Stimulated activated CD8-positive, alpha-beta memory T cell treated with anti-CD3 and anti-CD28 coated beads, Interleukin-15, amount 100 ng/mL, for 1 hour (primary cell): ENCODE measurements at regions not wholly inside any gene's neighbourhood (a gene's known extent, or its start where the extent isn't known, plus 50 kb on each side); places are given as distances from the start of the nearest gene placed in this dataset.
"Not testable (repeated sequence)": the region's sequence is repeated elsewhere in the genome, so short reads cannot be mapped to it uniquely, and the experiment has no call there.

Experiments
- DNase-seq: peaks from one replicate; pipeline ENCODE4 v3.0.0-alpha.2; 2020; ENCODE audit warnings: low read depth

DNA sequence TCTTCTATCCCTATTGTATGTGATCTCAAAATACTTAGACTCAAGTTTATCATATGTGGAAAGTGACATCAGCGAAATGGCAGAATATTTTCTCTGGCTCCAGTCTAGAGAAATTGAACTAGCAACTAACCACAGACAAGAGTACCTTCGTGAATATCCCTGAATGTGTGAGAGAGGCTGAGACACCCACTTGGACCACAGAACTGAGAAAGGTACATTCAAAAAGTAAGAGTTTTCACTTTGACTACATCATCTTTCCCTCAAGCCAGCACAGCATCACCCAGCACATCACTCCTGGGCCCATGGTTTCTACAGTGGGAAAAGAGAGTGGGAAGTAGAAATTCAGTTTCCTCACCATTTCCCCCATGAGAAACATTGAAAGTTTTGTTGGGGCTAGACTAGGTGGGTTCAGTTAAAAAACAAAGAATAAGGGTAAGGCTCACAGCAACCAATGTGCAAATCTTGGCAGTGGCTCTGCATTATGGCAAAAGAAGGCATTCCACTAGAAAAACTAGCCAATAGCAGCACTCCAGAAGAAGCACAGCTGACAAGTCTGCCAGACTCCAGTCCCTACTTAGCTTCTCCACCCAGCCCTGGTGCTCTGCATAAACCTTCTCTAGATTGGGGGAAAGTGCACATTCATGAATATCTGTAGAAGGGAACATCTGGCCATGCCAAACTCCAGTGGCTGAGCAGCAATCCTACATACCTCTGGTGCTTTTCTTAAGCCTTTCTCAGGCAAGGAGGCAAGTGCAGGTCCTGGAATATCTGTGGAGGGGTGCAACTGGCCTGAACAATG lies 225.6 kb upstream of the VLDLR start:
- no peak for DNase-seq

DNA sequence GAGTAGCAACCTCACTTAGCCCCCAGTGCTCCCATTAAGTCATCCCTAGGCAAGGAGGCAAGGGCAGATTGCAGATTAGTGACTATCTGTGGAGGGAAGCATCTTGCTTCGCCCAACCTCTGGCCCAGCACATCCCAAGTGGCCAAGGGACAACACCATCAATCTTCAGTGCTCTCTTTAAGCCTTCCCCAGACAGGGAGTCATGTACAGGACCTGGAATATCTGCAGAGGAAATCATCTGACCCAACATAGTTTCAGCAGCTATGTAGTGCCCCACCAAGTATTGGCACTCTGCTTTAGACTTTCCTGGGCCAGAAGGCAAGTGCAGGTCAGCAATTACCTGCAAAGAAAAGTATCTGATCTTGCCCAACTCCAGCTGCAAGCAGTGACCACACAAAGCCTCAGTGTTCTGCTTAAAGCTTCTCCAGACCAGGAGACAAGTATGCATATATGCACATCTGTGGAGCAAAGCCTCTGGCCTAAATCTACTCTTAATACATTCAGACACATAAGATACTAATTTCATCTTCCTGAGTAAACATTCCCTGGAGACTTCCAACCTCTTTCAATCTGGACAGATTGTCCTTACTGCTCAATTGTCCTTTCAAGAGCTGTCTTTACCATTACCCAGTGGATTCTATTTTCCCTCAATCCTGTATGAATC lies 224.8 kb upstream of the VLDLR start:
- no peak for DNase-seq

DNA sequence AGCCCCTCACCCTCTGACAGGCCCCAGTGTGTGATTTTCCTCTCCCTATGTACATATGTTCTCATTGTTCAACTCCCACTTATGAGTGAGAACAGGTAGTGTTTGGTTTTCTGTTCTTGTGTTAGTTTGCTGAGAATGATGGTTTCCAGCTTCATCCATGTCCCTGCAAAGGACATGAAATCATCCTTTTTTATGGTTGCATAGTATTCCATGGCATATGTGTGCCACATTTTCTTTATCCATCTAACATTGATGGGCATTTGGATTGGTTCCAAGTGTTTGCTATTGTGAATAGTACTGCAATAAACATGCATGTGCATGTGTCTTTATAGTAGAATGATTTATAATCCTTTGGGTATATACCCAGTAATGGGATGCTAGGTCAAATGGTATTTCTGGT lies 223.7 kb upstream of the VLDLR start:
- not testable (repeated sequence) for DNase-seq

DNA sequence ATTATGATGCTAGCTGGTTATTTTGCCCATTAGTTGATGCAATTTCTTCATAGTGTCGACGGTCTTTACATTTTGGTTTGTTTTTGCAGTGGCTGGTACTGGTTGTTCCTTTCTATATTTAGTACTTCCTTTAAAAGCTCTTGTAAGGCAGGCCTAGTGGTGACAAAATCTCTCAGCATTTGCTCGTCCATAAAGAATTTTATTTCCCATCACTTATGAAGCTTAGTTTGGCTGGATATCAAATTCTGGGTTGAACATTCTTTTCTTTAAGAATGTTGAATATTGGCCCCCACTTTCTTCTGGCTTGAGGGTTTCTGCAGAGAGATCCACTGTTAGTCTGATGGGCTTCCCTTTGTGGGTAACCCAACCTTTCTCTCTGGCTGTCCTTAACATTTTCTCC lies 219.8 kb upstream of the VLDLR start:
- DNase-seq, result not testable (repeated sequence)

DNA sequence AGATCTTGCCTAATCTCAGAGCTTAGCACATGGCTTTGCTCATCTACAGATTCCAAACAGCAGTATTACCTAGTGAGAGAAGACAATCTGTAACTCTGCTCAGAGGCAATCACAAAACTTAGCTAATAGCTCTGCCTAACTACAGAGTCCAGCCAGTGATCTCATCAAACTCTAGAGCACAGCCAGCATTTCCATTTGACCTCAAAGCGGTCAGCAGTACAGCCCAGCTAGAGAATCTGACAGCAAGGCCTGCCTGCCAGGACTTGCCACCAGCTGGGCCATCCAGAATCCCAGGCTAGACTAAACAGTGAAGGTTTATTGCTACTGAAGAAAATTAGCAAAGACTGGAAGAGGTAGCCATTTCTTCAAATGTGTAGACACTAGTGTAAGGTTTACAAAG lies 217.9 kb upstream of the VLDLR start:
- DNase-seq, result no peak

DNA sequence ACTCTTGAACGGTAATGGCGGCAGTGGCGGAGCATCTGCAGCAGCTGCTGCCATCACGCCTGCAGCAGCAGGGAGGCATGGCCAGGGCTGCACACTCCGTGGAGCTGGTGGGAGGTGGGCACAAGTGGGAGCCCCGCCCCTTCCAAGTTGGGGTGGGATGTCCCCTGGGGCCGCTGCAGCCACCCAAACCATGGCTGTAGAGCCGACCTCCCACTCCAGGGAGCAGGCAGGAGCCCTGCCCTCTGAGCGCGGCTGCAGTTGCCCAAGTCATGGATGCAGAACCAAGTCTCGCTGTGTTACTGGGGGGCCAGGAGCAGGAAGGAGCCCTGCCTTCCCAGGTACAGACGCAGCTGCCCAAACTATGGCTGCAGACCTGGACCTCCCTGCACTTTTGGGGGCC lies 215.3 kb upstream of the VLDLR start:
- no peak for DNase-seq

DNA sequence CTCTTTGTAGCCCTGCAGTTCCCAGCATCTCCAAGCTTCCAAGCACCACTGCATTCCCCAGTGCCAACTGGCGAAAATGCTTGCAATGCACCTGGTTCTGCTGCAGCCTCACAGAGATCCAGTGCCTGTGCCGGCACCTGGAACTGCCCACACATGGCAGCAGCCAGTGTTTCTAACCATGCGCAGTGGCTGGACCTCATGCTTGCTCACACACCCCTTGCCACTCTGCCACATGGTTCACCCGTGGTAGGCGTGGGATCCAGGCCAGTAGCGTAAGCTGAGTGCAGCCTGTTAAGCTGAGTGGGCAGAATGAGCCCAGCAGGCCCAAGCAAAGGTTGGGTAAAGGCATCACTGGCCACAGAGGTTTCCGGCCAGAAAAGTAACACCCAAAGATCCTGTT lies 214.1 kb upstream of the VLDLR start:
- DNase-seq, result no peak

DNA sequence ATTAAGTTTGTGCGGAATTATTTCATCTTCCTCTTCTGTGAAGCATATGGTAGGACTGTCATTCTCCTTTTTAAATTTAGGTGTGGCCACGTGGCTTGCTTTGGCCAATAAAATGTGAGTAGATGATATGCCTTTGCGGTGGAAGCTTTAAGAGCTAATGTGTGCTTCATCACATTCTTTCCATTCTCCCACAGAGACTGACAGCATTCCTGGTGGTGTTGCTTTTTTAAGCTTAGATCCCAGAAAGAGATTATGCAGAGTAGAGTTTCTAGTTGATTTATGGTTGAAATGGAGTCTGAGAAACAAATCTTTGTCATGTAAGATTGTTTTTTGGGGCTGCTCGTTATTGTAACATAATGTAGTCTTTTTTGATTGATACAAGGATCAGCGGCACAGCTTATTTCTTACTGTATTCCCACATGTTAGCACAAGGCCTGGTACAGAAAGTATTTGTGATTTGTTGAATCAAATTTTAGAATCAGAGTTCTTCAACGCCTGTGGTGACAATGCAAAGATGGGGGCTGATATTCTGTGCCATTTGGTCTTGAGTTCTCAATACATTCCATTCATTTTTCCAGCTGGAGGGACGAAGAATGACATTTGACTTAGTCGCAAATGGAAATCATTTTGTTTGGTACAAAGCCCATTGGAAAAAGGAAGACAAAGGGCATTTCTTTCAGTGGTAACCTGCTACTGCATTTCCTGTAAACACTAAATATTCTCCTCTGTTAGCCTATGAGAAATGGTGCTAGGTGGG lies 209.9 kb upstream of the VLDLR start:
- no peak for DNase-seq

DNA sequence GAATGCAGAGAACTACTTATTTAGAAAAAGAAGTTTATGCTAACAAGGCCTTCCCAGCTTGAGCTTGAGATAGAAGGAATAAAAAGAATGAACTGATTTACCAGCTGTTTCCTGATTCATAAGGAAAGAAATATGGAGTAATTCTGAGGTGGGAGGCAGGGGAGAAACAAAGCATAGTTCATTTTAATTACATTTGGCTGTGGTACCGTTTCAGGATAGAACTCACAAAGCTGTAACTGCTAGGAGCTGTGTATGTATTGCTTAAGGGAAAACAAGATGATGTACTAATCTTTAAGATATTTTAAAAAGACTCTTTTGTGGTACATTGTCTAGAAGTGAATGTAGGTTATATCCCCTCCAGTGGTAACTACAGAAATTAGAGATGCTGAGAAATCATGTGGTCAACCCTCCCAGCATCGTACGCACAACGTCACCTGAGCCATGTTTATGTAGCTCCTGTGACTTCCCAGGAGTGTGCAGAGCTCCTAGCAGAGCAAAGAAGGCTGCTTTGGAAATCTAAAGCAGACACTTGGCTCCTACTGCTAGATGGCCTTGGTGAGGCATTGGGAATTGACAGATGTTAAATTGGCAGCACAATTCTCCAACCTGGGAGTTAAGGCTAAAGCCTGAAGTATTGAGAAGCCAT lies 208.3 kb upstream of the VLDLR start:
- DNase-seq, result no peak

DNA sequence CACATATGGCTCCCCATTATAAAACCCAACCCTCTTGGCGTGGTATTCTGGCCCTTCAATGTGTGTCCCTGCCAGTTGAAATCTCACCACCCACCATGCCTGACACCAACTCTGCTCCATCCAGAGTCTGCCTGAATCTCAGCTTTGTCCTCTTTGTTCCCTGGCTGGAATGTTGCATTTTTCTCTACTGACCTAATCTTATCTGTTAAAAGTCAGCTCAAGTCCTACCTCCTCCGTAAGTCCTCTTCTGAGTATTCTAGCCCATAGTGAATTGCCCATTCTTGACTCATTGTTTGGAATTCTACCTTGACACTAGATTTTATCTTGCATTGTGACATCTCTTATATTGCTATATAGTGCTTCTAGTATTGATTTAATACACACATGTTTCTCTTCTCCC lies 207.1 kb upstream of the VLDLR start:
- no peak for DNase-seq

DNA sequence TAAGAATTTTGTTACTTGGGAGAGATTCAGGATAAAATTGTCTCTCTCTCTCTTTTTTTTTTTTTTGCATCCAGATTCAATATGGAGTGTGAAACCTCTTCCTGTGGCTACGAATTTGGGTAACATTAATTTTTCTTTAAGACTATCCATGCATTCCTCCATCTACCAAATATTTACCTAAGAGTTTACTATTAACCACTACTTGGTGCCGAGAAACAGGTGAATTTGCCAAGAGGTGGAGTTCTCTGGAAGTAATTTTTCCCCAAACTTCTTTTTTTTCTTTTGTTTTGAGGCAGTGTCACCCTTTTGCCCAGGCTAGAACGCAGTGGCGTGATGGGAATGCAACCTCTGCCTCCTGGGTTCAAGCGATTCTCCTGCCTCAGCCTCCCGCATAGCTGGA lies 206.3 kb upstream of the VLDLR start:
- DNase-seq, result no peak

DNA sequence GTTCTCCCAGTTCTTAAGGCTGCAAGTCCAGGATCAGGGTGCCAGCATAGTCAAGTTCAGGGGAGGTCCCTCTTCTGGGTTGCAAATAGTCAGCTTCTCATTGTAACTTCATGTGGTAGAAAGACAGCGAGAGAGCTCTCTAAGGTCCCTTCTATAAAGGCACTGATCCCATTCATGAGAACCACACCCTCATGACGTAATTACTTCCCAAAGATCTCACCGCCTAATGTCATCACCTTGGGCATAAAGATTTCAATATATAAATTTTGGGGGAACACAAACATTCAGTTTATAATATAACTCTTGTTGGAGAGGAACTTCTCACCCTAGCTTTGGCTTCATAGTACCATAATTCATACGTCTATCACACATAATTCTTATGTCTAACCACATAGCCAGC lies 203.9 kb upstream of the VLDLR start:
- DNase-seq, result no peak

DNA sequence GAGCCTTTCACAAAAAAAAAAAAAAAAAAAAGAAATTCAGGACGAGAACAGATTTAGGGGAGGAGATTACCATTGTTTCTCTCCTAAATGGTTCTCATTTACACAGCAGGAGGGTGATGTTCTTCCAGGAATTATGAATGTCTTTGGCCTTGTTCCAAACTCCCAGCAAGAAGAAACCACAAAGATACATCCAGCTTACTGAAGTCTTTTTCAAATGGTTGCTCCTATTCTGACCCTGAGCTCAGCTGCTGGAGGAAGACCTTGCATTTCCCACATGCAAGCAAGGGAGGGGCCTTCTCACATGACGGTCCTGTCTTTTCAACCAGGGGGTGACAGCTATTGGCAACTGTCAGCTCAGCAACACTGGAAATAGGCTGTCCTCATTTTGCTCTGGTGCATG lies 203.0 kb upstream of the VLDLR start:
- DNase-seq, result no peak

DNA sequence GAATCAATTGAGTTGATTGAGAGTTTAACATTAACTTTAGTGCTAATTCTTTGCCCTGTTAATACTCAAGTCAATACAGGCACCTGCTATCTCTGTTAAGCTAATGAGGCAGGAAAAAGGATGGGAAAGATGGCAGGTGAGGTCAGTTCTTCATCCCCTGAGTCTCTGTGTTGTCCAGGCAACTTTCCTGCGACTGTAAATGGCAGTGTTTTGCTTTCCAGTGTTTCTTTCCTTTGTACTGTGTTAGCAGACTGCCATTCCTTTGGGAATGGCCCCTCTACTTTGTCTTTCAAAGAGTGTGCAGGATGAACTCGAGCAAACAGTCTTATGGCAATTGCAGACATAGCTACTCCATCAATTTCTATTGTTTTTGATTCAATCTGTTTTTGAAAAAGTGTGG lies 202.2 kb upstream of the VLDLR start:
- no peak for DNase-seq

DNA sequence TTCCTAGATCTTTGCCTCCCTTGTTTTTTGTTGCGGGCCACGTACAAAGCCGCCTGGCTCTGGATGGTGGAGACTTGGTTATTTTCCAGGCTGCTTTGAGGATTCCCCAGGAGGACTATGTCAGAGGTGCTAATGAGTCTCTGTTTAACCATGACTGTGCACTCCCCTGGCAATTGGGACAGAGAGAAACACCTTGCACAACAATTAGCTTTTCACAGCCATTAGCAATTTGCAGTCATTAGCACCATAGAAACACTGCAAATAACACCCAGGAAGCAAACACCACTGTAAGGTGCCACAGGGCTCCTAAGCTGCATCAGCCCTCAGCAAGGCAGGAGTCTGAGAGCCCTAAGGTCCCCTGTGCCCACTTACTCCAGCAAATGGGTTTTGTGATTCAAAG lies 201.0 kb upstream of the VLDLR start:
- DNase-seq, result no peak

DNA sequence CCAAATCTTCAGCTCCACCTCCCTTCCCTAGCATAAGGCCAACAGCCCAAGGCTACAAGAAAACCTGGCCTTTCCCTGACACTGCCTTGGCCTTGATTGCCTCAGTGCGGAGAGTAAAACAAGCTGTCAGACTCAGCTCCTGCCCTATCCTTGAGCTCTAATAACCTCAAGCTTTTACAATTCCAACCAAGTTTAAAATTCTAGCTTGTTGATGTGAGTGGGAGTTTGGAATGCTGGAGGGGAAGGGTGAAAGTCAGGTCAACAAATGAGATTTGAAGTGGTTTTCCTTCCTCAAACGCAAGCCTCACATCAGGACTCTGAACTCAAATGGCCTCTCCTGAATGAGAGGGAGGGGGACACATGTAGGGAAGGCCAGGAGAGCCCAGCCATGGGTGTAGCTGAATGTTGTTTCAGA lies 197.0 kb upstream of the VLDLR start:
- no peak for DNase-seq

DNA sequence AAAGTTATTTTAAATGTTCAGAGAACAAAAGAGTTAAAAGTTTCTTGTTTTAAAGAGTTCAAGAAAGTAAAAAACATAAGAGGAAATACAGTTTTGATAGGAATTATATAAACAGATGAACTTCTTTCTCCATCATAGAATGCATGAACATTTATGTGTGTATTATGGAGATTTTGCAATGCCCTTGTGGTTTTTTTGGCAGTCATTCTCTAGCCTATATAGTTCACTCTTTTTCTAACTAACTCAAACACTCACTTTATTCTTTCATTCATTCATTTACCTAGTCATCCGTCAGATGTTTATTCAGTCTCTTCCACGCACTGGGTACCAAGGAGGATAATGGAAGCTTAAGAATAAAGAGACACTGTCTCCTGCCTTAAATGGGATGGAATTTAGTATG lies 195.9 kb upstream of the VLDLR start:
- DNase-seq, result no peak

DNA sequence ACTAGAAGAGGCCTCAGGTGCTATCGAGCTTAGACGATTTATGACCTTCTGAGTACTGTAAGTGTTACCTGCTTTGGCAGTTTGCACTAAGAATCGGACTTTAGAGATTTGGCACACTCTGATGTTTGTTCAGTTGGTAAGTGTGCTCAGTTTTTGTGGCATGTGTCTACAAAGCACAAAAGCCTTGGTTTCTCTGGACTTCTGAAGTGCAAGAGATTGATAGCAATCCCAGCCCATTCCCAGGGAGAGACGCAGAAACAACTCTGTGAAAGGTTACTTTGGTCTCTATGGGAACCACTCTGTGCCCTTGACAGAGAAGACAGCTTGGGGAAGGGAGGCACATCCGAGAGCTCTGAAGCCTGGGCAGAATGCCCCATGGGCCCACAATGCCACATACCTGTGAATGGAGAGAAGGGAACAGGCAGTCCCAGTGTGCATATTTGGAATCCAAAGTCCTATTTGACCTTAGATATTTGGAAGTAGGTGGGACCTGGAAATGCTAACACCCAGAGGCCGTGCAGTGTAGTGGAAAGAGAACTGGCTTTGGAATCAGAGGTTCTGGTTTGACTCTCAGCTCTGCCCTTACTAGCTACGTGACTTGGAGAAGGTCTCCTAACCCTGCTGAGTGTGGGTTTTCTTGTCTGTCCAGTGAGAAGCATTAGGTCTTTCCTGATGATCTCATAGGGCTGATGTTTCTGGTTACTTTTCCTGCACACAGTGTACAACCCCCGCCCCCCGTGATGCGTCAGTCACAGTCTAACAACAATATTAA lies 194.3 kb upstream of the VLDLR start:
- DNase-seq, result no peak

DNA sequence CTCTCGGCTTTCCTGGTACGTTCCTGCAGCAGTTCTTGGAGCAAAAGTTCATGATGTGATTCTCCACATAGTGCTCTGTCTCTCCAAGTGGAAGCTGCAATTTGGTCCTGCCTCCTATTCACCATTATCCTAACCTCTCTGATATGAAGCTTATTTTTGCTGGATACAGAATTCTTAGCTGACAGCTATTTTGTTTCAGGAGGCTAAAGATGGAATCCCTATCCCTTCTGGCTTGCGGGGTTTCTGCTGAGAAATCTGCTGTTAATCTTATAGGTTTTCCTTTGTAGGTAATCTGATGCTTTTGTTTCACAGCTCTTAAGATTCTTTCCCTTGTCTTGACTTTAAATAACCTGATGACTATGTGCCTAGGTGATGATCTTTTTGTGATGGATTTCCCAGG lies 181.6 kb upstream of the VLDLR start:
- DNase-seq, result no peak

DNA sequence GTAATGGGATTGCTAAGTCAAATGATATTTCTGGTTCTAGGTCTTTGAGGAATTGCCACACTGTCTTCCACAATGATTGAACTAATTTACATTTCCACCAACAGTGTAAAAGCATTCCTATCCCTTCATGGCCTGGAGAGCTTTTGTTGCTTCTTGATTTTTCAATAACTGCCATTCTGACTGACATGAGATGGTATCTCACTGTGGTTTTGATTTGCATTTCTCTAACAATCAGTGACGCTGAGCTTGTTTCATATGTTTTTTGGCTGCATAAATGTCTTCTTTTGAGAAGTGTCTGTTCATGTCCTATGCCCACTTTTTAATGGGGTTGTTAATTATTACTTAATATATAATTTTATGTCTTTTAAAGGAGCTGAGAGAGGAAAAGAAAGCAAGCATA lies 177.7 kb upstream of the VLDLR start:
- not testable (repeated sequence) for DNase-seq

DNA sequence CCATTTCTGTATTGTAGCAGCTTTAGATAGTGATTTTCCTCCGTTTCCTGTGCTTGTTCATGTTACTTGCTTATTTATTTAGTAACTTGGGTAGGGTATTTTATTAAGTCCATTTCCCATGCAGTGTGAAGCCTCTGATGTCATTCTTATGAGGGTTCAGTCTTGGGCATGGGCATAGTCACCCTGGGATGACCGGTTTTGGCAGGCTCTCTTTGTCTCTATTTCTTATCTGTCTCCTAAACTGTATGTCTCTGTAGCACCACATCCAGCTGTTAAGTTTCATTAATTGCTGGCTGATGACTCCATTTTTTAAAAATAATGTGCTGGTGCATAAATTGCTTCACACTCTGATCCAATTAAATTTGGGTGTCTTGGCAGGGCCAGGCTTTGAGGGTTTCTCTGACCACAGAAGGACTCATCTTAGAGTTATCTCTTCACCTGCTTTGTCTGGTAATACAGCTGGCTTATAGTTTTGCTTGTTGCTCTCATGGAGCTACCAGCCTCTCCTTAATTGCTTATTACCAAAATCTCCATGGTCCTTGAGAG lies 173.3 kb upstream of the VLDLR start:
- DNase-seq, result no peak

DNA sequence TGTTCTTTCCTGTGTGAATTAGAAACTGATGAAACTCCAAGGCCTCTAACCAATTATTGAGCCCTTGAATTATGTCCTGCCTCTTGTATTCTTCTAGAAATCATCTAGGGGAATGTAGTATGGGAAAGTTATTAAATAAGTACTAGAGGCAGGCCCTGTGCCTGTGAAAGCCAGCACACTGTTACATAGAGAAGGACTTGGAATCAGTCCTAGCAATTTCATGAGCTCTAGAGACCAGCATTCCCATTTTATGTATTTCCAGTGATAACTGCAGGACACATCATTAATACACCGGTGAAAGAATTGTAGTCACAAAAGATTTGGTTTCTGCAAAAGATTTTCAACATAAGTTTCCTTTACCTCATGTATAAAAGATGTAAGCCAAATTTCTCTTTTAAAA lies 168.5 kb upstream of the VLDLR start:
- DNase-seq, result no peak
